HG03103 (cell line): ENCODE measurements at regions not wholly inside any gene's neighbourhood (a gene's known extent, or its start where the extent isn't known, plus 50 kb on each side); places are given as distances from the start of the nearest gene placed in this dataset.

Experiments
- ATAC-seq: cut with Tn5 transposase; IDR thresholded peaks from one replicate; pipeline ENCODE4 v1.9.1; 2021; ENCODE audit warnings: low read depth; ENCODE audit not compliant: unreplicated experiment

GRCh38 chr12:77435446-77436091, 370.2 kb upstream of the E2F7 start:
- no peak for ATAC-seq

- ATAC-seq = no peak
These were observed 368.4 kb upstream of the E2F7 start for GRCh38 chr12:77433799-77434198.

DNA sequence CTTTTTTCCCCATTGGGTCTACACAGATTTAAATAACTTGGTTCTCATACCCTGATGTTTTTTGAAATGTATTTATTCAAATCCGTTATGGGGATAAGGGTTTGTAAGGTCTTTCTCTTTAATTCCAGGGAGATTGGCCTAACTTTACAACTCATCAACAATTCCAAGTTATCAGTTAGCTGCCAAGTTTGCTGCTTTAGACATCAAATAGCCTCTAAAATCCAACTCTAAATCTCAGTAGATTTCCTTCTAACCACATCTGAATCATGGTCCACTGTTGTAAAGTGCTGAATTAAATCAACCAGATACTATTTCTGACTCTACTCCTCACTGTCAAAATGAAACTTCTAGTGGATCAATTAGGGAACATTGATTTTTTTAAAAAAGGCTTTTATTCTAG, 364.1 kb upstream of the E2F7 start:
- no peak for ATAC-seq

DNA sequence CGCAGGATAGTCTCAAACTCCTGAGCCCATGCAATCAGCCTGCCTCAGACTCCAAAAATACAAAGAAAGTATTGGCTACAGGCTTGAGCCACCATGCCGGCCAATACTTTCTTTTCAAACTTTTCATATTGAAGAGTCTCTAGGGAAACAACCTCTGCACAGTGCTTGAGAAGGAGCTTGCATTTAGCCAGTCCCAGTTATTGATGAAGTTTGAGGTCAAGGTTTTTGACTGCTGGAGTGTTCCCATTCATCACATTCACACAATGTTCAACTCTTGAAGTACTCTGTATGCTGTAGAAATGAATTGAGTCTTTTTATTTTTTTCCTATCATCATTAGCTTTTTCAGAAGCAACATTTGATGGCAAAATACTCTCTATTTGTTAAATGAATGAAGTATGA, 355.8 kb upstream of the E2F7 start:
- no peak for ATAC-seq

GRCh38 chr12:77409551-77409950, 344.2 kb upstream of the E2F7 start:
- no peak for ATAC-seq

DNA sequence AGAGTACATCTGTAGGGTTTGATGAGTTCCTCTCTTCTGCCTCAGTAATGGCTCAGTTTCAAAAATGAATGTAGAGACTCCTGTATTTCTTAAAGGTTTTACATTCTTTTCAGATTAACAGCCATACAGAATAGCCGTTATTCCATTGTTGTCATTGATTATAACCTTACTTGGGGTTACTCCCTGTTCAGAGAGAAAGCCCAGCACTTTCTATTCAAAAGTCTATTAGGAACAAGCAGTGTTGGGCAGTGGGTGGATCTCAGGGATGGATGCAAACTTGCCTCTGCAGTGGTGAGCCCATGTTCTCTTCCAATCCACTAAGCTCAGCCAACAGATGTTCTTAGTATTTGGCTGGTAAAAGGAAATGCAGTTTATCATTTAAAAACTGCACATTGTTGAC, 342.6 kb upstream of the E2F7 start:
- ATAC-seq = no peak

DNA sequence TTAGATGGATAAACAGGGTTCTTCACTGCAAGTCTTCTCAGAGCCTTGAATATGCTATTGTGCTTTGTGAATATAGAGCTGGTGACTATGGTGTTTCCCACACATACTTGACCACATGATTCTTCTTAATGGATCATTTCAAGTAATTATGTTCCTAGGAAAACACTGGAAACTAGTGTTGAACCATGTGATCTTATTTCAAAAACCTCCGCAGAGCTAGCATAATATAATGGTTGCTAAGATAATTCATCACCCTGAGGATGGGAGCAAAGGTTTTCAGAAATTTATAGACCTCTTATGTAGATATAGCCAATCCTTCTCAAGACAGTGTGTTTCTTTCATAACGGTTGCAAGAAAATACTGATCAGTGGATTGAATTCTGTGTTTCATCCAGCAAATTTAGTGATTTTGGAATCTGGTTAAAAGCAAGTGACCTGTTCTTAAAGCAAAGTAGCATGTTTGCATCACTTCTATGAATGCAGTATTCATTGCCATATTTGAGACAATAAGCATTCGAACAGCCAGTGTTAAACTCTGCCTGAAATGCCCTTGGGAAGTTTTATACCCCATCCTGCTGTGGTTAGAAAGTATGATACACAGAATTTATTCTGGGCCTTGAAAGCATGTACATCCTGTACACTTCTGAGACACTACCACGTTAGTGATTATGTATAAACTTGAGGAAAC, 341.0 kb upstream of the E2F7 start:
- ATAC-seq = no peak

- no peak for ATAC-seq
These were observed 337.3 kb upstream of the E2F7 start for GRCh38 chr12:77402716-77403115.

DNA sequence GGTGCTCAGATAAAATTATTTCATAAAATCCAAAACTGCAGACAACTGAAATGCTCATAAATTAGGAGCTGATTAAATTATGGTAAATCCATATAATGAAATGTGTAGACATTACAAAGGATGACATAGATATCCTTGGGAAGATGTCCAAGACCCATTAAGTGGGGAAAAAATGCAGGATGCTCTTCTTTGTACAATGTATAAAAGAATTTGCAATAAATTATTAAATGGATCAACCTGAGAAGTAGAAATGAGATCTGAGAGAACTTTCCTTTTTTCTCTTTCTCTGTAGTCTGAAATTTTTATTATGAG, 336.4 kb upstream of the E2F7 start:
- no peak for ATAC-seq

DNA sequence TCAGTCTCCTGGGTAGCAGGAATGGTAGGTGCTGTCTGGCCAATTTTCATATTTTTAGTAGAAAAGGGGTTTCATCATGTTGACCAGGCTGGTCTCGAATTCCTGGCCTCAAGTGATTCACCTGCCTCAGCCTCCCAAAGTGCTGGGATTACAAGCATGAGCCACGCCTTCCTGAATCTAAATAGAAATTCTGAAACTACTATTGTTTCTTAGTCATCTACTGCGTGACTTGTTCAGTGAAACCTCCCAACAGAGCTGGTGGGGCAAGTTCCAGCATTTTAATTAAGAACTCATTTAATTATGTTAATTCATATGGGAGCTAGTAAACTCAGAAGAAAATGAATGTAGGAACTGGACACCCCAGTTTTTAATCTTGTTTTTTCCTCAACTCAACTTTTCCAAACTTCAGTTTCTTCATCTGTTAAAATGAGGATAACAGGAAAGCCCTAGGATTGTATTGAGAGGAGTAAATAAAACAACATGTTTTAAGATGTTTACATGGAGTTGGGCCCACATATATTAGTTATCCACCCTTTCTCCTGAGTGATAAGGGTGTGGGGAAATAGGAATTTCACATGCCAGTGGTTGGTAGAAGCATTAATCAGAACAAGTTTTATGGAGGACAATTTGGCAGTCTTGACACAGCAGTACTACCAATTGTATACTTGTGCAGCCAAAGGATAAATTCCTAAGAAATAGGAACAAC, 335.8 kb upstream of the E2F7 start:
- ATAC-seq = no peak

- ATAC-seq = no peak
These were observed 327.2 kb upstream of the E2F7 start for GRCh38 chr12:77392467-77393088.

DNA sequence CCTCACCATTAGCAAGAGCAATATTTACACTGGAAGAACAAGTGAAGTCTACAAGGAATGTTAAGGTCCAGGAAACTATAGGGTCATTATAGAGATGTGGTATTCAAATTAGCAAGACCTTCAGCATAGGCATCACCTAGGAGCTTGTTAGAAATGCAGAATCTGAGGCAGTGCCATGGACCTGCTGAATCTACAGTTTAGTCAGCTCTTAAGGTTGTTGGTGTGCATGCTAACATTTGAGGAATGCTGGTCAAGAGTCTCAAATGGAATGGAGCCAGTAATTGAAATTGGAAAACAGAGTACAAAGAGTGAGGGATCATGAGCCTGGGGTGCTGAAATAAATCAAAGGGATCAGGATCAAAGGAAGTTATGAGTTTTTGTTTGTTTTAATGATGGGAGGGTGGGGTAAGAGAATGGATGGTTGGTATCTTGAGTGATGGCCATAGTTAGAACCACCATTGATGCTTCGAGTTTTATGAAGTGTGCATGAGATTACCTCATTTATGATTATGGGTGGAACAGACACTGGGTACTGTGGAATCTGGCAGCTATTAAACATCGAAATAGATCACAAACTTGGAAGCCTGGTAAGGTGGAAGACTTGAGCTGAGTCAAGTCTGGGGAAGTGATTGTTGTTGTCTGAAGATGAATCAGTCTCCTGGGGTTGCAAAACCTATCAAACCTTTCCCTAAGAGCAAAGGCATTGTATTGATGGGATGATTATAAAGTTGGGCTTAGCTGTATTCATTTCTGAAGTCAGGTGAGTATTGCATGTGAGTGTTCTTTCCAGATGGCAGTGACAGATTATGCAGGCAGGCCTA, 323.3 kb upstream of the E2F7 start:
- ATAC-seq = no peak

DNA sequence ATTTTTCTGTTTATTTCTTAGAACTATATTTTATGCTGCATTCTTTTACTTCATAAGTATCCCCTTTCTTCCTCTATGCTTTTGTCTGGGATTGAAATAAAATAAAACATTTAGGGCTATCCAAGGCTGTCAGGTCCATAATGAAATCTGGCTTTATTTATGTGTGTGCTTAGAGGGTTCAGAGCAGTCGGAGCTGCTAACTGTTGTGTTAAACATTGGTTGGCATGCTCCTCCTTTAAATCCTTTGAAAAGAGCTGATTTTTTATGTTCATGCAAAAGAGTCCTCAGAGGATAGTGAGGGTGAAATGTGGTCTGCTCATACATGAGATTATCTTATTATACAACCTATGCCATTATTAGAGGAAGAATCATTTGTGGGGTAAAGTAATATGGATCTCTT, 322.3 kb upstream of the E2F7 start:
- no peak for ATAC-seq

DNA sequence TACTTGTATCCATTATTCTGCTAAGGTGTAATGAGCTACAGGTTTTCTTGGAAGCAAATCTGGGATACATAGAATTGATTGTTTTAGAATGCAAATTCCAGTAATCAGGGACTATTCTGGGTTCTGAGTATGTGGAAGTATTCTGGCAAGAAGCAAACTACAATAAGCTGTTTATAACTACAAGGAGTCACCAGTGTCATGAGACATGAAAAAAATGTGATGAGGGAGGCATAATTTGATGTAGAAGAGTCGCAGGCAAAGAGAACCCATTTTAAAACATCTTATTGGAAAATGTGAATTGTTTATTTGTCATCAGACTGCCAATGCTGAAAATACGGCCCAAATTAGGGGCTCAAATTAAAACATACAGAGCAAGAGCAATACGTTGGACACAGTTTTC, 321.8 kb upstream of the E2F7 start:
- no peak for ATAC-seq

GRCh38 chr12:77384941-77385340, 319.6 kb upstream of the E2F7 start:
- no peak for ATAC-seq

DNA sequence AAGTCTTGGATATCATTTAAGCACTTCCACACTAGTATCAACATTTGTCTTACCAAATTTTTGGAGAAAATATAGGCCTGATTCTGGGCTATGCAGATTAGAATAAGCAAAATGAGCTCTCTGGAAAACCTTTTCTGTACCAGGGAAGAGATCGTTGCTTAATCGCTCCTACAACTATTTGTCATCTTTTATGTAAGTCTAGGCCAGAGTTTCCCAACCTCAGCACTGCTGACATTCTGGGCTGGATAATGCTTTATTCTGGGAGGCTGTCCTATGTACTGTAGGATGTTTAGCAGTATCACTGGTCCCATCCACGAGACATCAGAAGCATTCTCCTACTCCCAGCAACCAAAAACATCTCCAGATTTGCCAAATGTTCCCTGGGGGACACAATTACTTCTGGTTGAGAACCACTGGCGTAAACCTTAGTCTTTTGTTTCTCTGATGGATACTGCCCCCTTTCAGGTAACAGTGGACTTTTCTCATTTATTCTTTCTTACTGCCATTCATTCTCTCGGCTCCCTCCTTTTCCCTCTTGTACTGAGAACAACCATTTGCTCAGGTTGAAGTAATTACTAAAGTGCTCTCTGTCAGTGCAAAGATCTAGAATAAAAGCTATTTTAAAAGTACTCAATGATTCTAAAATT, 316.9 kb upstream of the E2F7 start:
- ATAC-seq = no peak

GRCh38 chr12:77377622-77378021, 312.3 kb upstream of the E2F7 start:
- ATAC-seq = no peak

GRCh38 chr12:77377116-77377515, 311.7 kb upstream of the E2F7 start:
- ATAC-seq = no peak

GRCh38 chr12:77374673-77375072, 309.3 kb upstream of the E2F7 start:
- ATAC-seq = no peak

DNA sequence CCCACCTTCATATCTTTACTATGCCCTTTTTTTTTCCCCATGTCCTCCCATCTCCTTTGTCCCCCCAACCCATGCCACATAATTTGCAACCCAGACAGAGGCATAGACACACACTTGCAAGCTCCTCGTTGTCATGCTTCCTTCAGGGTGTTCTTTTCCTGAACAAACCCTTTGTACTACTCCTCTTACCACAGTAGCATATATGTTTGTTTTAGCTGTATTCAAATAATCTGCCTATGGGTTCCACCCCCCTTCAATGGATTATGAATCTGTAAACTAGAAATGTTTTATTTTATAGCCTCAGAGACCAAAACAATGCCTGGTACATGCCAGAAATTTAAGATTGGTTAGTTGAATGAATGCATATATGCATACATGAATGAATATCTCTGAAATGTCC, 307.1 kb upstream of the E2F7 start:
- ATAC-seq = no peak
